ENCODE measurements at regions not wholly inside any gene's neighbourhood (a gene's known extent, or its start where the extent isn't known, plus 50 kb on each side); places are given as distances from the start of the nearest gene placed in this dataset.
"Not testable (repeated sequence)": the region's sequence is repeated elsewhere in the genome, so short reads cannot be mapped to it uniquely, and the experiment has no call there.

- TF ChIP-seq, protein P1, sequence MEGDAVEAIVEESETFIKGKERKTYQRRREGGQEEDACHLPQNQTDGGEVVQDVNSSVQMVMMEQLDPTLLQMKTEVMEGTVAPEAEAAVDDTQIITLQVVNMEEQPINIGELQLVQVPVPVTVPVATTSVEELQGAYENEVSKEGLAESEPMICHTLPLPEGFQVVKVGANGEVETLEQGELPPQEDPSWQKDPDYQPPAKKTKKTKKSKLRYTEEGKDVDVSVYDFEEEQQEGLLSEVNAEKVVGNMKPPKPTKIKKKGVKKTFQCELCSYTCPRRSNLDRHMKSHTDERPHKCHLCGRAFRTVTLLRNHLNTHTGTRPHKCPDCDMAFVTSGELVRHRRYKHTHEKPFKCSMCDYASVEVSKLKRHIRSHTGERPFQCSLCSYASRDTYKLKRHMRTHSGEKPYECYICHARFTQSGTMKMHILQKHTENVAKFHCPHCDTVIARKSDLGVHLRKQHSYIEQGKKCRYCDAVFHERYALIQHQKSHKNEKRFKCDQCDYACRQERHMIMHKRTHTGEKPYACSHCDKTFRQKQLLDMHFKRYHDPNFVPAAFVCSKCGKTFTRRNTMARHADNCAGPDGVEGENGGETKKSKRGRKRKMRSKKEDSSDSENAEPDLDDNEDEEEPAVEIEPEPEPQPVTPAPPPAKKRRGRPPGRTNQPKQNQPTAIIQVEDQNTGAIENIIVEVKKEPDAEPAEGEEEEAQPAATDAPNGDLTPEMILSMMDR (IDR thresholded peaks at IDR 0.05) = not testable (repeated sequence)
- not testable (repeated sequence) for TF ChIP-seq POLR2A, EP300 (IDR thresholded peaks at IDR 0.05)
These were observed 171.8 kb downstream of the NPIPB11 start for GRCh38 chr16:29234536-29235275.

Measured in tibial nerve (tissue), 4 donors.